Colonic mucosa (tissue), 4 donors: ENCODE measurements at regions not wholly inside any gene's neighbourhood (a gene's known extent, or its start where the extent isn't known, plus 50 kb on each side); places are given as distances from the start of the nearest gene placed in this dataset.
"Not testable (repeated sequence)": the region's sequence is repeated elsewhere in the genome, so short reads cannot be mapped to it uniquely, and the experiment has no call there.

ENCODE experiments used
- DNase-seq: peaks from one replicate; pipeline ENCODE4 v3.0.0-alpha.2; 2020
- H3K27ac ChIP-seq: fragments of 200-600 bp; one replicate; pipeline ENCODE4 v1.8.0; 2021
- H3K27me3 ChIP-seq: fragments of 200-600 bp; one replicate; pipeline ENCODE4 v1.8.0; 2021
- H3K36me3 ChIP-seq: fragments of 200-600 bp; one replicate; pipeline ENCODE4 v1.8.0; 2021
- H3K4me1 ChIP-seq: fragments of 200-600 bp; one replicate; pipeline ENCODE4 v1.8.0; 2021; ENCODE audit warnings: mild to moderate bottlenecking
- H3K4me3 ChIP-seq: fragments of 200-600 bp; one replicate; pipeline ENCODE4 v1.8.0; 2021
- H3K9ac ChIP-seq, 2 donors: one replicate each; pipeline ENCODE4 v1.7.0; 2013; ENCODE audit warnings: control low read depth in 2 of 2, low read depth in 2 of 2, low read length in 2 of 2
- H3K9me3 ChIP-seq: fragments of 200-600 bp; one replicate; pipeline ENCODE4 v1.8.0; 2021
- intact Hi-C: fragments of 100-400 bp; cut with DNase I; formaldehyde crosslinking; loops from one replicate; pipeline ENCODE4 v1.14.1; 2022
- TF ChIP-seq, protein P1 (sequence below): fragments of 200-600 bp; IDR thresholded peaks from one replicate; pipeline ENCODE4 v1.8.0; 2022; ENCODE audit warnings: antibody characterized with exemption, mild to moderate bottlenecking
- donor health status: healthy.
- donor health status: DM: no; HTN: no; CAD: no.
- donor health status: DM: no; HTN: no; CAD: no.

DNA sequence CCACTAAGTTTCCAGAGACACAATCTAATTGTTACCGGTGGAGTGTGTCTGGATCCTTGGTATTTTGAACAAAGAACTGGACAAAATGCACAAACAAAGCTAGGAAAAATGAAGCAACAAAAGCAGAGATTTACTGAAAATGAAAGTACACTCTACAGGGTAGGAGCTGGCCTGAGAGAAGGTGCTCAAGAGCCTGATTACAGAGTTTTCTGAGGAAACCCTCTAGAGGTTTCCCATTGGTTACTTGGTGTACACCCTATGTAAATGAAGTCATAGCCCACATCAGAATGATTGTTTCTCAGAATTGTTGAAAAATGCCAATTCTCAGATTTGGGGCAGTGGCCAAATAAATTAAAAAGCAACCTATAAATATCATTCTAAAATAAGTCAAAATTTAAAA, 436.4 kb downstream of the KCNJ18 start:
- intact Hi-C loops = no loop called here
- no peaks in the 10 kb centered on the region for H3K27me3 ChIP-seq
- no peaks in the 10 kb centered on the region for H3K36me3 ChIP-seq
- no peak overlapping the region for H3K9ac ChIP-seq
- no peak overlapping the region for H3K4me3 ChIP-seq
- DNase-seq = no peak
- TF ChIP-seq, protein P1, sequence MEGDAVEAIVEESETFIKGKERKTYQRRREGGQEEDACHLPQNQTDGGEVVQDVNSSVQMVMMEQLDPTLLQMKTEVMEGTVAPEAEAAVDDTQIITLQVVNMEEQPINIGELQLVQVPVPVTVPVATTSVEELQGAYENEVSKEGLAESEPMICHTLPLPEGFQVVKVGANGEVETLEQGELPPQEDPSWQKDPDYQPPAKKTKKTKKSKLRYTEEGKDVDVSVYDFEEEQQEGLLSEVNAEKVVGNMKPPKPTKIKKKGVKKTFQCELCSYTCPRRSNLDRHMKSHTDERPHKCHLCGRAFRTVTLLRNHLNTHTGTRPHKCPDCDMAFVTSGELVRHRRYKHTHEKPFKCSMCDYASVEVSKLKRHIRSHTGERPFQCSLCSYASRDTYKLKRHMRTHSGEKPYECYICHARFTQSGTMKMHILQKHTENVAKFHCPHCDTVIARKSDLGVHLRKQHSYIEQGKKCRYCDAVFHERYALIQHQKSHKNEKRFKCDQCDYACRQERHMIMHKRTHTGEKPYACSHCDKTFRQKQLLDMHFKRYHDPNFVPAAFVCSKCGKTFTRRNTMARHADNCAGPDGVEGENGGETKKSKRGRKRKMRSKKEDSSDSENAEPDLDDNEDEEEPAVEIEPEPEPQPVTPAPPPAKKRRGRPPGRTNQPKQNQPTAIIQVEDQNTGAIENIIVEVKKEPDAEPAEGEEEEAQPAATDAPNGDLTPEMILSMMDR = no peak
- no peak overlapping the region for H3K27ac ChIP-seq
- H3K4me1 ChIP-seq = no peaks in the 10 kb centered on the region
- no peaks in the 10 kb centered on the region for H3K9me3 ChIP-seq

DNA sequence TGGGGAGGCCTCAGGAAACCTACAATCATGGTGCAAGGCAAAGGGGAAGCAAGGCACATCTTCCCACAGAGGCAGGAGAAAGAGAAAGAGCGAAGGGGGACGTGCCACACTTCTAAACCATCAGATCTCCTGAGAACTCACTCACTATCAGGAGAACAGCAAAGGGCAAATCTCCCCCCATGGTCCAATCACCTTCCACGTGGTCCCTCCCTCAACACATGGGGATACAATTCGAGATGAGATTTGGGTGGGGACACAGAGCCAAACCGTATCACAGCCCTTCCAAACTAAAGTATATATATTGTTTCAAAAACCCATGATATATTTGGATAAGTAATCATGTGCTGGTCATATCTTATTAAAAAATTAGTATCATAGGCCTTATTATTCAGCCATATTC, 437.6 kb downstream of the KCNJ18 start:
- H3K9ac ChIP-seq, H3K9me3 ChIP-seq, H3K4me3 ChIP-seq, H3K36me3 ChIP-seq, H3K27me3 ChIP-seq, DNase-seq, intact Hi-C loops, H3K27ac ChIP-seq, H3K4me1 ChIP-seq: not testable (repeated sequence)

DNA sequence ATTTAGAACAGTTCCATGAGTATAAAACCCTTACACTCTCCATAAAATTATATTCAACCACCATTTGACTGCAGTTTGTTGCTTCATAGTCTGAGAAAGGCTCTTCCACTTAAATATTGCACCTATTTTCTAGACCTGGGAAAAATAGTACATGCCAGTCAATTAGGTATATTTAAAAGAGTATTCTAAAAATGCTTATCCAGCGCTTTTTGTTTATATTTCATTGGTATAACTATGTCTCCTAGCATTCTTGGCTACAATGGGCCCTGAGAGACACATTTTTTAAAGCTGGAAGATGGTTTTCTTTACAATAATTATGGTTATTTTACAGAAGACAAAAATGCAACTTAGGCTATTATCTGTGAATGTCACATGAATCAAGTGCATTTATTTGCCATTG, 439.4 kb downstream of the KCNJ18 start:
- Histone ChIP-seq H3K9ac (no peak overlapping the region), H3K27me3 (no peaks in the 10 kb centered on the region), H3K4me3 (no peak overlapping the region), H3K4me1 (no peaks in the 10 kb centered on the region), H3K36me3 (no peaks in the 10 kb centered on the region), H3K27ac (no peak overlapping the region), H3K9me3 (no peaks in the 10 kb centered on the region)
- intact Hi-C loops = no loop called here
- no peak for DNase-seq
- TF ChIP-seq, protein P1 = no peak

DNA sequence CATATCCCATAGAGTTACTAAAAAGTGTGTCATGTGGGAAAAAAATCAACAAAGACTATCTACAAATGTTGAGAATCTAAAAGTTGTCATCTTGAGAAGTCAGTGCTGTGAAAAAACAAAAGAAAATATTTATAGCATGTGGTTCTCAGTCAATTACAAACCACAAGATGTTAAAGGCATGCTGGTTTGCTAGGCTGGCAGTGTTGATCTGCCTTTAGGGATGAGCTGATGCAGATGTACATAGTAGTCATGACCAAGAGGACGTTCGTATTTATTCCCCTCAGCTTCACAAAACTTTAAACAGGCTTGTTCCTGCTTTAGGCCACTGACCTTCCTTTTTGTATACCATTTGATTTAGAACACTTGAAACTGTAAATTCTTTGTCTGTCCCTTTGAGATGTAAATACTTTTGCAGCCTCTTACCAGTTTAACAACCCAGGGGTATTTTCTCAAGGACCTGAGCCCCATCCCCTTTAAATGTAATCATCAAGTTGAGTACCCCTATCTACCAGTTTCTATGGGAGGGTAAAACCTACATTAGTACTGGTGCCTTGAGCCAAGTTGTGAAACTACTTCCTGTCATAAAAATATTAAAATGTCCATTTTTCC, 446.6 kb downstream of the KCNJ18 start:
- no peak for DNase-seq
- no peaks in the 10 kb centered on the region for H3K9me3 ChIP-seq
- H3K27ac ChIP-seq = no peak overlapping the region
- H3K4me1 ChIP-seq = no peaks in the 10 kb centered on the region
- intact Hi-C loops = no loop called here
- TF ChIP-seq, protein P1 = no peak
- H3K9ac ChIP-seq = no peak overlapping the region
- no peak overlapping the region for H3K4me3 ChIP-seq
- H3K27me3 ChIP-seq = no peaks in the 10 kb centered on the region
- H3K36me3 ChIP-seq = no peaks in the 10 kb centered on the region

DNA sequence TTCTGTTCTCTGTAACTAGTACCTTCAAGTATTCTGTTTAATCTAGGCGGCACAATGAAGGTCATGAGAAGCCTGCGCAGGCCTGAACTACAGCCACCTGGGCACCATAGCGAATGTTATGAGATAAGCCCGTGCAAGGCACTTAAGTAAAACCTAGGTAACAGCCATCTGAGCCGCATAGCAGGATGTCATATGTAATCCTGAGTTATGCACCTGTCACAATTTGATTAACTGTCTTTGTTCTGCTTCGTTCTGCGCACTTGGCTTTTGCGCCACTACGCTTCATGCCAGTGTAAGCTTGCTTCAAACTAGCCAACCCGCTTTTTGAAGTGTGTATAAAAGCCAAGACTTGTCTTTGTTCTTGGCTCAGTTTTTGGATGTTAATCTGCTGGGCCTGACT, 449.8 kb downstream of the KCNJ18 start:
- Histone ChIP-seq H3K27ac (no peak overlapping the region), H3K9me3 (no peaks in the 10 kb centered on the region), H3K27me3 (no peaks in the 10 kb centered on the region), H3K9ac (no peak overlapping the region), H3K4me1 (no peaks in the 10 kb centered on the region), H3K36me3 (no peaks in the 10 kb centered on the region), H3K4me3 (no peak overlapping the region)
- no peak for DNase-seq
- intact Hi-C loops = no loop called here
- TF ChIP-seq, protein P1 = no peak

DNA sequence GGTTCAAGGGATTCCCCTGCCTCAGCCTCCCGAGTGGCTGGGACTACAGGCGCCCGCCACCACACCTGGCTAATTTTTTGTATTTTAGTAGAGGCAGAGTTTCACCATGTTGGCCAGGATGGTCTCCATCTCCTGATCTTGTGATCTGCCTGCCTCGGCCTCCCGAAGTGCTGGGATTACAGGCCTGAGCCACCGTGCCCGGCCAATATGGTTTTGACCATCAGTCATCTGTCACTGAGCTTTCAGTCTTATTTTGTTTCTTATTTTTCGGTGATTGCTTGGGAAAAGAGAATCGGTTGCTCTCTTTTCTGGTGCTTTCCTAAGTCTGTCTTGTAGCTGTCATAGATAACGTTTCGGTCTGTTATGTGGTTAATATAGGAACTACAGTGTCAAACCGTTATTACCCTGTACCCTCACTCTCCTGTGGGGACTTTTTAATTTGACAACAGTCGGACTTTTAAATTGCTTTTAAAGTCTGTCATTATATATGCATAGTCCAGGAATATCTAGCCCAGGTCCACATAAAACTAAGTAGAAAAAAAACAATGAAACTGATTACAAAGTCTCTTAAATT, 453.4 kb downstream of the KCNJ18 start:
- no peak overlapping the region for H3K9ac ChIP-seq
- no peak overlapping the region for H3K27ac ChIP-seq
- no peaks in the 10 kb centered on the region for H3K36me3 ChIP-seq
- intact Hi-C loops = no loop called here
- no peaks in the 10 kb centered on the region for H3K4me1 ChIP-seq
- H3K4me3 ChIP-seq = no peak overlapping the region
- TF ChIP-seq, protein P1 = no peak
- no peaks in the 10 kb centered on the region for H3K9me3 ChIP-seq
- H3K27me3 ChIP-seq = no peaks in the 10 kb centered on the region
- no peak for DNase-seq
